Left colon (tissue), 2 donors: ENCODE measurements at regions not wholly inside any gene's neighbourhood (a gene's known extent, or its start where the extent isn't known, plus 50 kb on each side); places are given as distances from the start of the nearest gene placed in this dataset.
"Not testable (repeated sequence)": the region's sequence is repeated elsewhere in the genome, so short reads cannot be mapped to it uniquely, and the experiment has no call there.

Source experiments
- ATAC-seq: fragments of 200-7000 bp; cut with Tn5 transposase; one replicate; pipeline ENCODE4 v1.9.1; 2020; ENCODE audit warnings: mild to moderate bottlenecking, moderate library complexity
- DNase-seq, 2 donors: peaks; one replicate each; pipeline ENCODE4 v3.0.0-alpha.2; 2020
- intact Hi-C, 2 donors: fragments of 100-400 bp; cut with DNase I in 1 of 2; cut with micrococcal nuclease in 1 of 2; formaldehyde crosslinking; loops; one replicate each; pipeline versions ENCODE4 v1.11.2 to v1.14.0; 2022; cut with DNase I, micrococcal nuclease
- donor health status: DM: no; HTN: no; CAD: no.
- donor health status: DM: yes; HTN: yes; CAD: no.

DNA sequence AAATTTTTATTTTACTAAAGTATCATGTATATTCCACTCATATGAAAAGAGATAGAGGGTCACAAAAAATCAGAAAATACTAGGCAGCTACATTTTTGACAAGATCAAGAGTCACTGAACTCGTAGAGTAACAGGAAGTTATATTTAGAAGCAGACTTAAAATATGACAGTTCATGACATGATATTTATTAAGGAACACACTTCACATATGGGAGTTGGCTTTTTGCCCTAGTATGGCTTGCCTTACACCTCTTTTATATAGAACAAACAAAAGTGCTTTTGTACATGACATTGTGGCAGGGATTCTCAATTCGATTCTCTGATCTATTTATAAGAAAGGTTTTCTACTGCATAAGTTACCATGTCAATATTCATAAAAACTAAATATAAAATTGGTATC is 80.1 kb upstream of the GBE1 start:
- intact Hi-C loops: no loop called here
- DNase-seq (no peak), ATAC-seq (no peak)

DNA sequence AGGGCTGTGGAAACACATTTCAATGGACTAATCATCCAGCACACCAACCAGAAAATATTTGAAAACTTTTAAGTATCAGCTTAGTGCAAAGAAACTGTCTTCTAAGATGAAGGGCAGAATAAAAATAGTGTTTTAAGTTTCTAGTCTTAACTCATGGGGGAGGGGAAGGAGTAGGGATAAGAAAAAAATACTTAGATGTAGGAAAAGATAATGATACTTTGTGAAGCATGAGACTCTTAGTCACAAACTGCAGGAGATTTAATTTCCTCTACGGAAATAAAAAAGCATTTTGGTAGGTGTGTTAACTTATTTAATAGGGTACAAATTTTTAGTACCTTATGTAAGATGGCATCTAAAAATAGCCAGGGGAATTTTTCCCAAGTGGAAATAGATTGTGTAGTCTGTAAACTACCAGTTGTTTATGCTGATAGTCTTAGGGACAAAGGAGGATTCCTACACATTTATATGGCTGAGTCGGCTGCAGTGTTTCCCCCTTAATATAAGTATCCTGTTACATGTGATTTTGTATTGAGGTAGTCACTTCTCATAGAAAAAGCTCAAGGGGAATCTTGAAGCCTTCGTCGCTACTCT is 78.2 kb upstream of the GBE1 start:
- ATAC-seq: no peak
- intact Hi-C loops: no loop called here

GRCh38 chr3:81838457-81838856 is 77.0 kb upstream of the GBE1 start:
- ATAC-seq (no peak), DNase-seq (no peak)
- intact Hi-C loops: no loop called here

More for the DNA sequence above, 78.2 kb upstream of the GBE1 start:
- no peak for DNase-seq

- intact Hi-C loops: no loop called here
- DNase-seq: no peak
- ATAC-seq: no peak
Measured at GRCh38 chr3:81837071-81837593, 75.7 kb upstream of the GBE1 start.

GRCh38 chr3:81829937-81830336 is 68.5 kb upstream of the GBE1 start:
- DNase-seq: no peak
- intact Hi-C loops: no loop called here

DNA sequence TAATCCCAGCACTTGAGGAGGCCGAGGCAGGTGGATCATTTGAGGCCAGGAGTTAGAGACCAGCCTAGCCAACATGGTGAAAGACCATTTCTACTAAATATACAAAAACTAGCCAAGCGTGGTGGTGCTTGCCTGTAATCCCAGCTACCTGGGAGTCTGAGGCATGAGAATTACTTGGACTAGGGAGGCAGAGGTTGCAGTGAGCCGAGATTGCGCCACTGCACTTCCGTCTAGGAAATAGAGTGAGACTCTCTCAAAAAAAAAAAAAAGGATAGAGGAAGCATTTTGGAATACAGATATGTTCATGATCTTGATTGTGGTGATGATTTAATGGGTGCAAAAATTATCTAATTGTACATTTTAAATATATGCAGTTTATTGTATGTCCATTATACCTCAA is 67.8 kb upstream of the GBE1 start:
- ATAC-seq, intact Hi-C loops, DNase-seq: not testable (repeated sequence)

More at GRCh38 chr3:81829937-81830336, 68.5 kb upstream of the GBE1 start:
- no peak for ATAC-seq

DNA sequence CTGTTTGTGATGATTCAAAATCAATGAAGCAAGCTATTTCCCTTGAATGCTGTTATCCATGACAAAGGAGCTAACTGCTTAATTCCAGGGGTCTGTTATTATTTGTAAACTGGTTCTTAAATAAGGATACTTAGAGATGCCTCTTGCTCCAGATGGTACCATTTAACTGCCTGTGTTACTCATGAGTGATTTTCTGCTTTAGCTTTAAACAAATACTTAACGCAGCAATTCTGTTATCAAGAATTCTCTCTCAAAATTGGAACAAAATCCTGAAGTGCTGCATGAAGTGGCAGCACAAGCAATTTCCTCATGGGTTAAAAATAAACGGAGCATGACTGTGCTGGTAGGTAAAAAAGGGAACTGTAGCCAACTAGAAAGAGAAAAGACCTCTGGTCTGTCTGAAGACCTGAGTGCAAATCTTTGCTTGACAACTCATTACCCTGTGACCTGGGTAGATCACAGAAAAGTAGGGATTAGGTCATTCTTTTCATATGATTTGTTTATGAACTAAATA is 62.5 kb upstream of the GBE1 start:
- ATAC-seq (no peak), DNase-seq (no peak)

GRCh38 chr3:81823086-81823485 is 61.6 kb upstream of the GBE1 start:
- intact Hi-C loops: no loop called here
- no peak for ATAC-seq
- DNase-seq: no peak

More for the DNA sequence above, 62.5 kb upstream of the GBE1 start:
- intact Hi-C loops: no loop called here

- ATAC-seq: no peak
- intact Hi-C loops: no loop called here
- no peak for DNase-seq
Measured at GRCh38 chr3:81816473-81817250, 55.2 kb upstream of the GBE1 start.

- DNase-seq, intact Hi-C loops, ATAC-seq: not testable (repeated sequence)
Measured at GRCh38 chr3:81812098-81812497, 50.7 kb upstream of the GBE1 start.
